HEK293T (cell line): ENCODE measurements at regions not wholly inside any gene's neighbourhood (a gene's known extent, or its start where the extent isn't known, plus 50 kb on each side); places are given as distances from the start of the nearest gene placed in this dataset.

Source experiments
- CTCF ChIA-PET: fragments of 350-600 bp; formaldehyde crosslinking; extraction: SDS; loops from one replicate; lab custom pipeline; 2021; ENCODE audit warnings: antibody characterized with exemption, inconsistent platforms; lab: Yijun Ruan, JAX
- POLR2A ChIA-PET: fragments of 350-600 bp; formaldehyde crosslinking; extraction: SDS; loops from one replicate; lab custom pipeline; 2020; ENCODE audit warnings: antibody characterized with exemption, inconsistent platforms; lab: Yijun Ruan, JAX
- DNase-seq: peaks from one replicate; pipeline ENCODE4 v3.0.0; 2012; ENCODE audit warnings: mixed read lengths; ENCODE audit errors: extremely low spot score
- ARNT ChIP-seq: fragments of 450-650 bp; IDR thresholded peaks from 2 replicates; pipeline ENCODE4 v1.6.1; 2017; ENCODE audit warnings: mild to moderate bottlenecking
- ELF4 ChIP-seq: fragments of 450-650 bp; IDR thresholded peaks from 2 replicates; pipeline ENCODE4 v1.6.1; 2017; ENCODE audit warnings: antibody characterized with exemption
- FOXA1 ChIP-seq: fragments of 450-650 bp; IDR thresholded peaks from 2 replicates; pipeline ENCODE4 v1.6.1; 2016; ENCODE audit warnings: mild to moderate bottlenecking
- FOXK2 ChIP-seq: fragments of 450-650 bp; IDR thresholded peaks from 2 replicates; pipeline ENCODE4 v1.6.1; 2016; ENCODE audit warnings: mild to moderate bottlenecking
- HDGF ChIP-seq: fragments of 450-650 bp; IDR thresholded peaks from 2 replicates; pipeline ENCODE4 v1.6.1; 2017; ENCODE audit warnings: antibody characterized with exemption, borderline replicate concordance
- L3MBTL2 ChIP-seq: fragments of 450-650 bp; conservative IDR thresholded peaks from 2 replicates; pipeline ENCODE4 v1.6.1; 2016; ENCODE audit warnings: mild to moderate bottlenecking
- NFRKB ChIP-seq: fragments of 450-650 bp; IDR thresholded peaks from 2 replicates; pipeline ENCODE4 v1.6.1; 2016; ENCODE audit warnings: mild to moderate bottlenecking, moderate library complexity
- SUZ12 ChIP-seq: fragments of 450-650 bp; IDR thresholded peaks from 2 replicates; pipeline ENCODE4 v1.6.1; 2016; ENCODE audit warnings: mild to moderate bottlenecking
- TARDBP ChIP-seq: fragments of 450-650 bp; IDR thresholded peaks from 2 replicates; pipeline ENCODE4 v1.6.1; 2016
- TF ChIP-seq, protein P1 (sequence below): fragments of 450-650 bp; IDR thresholded peaks from 2 replicates; pipeline ENCODE4 v1.6.1; 2016

DNA sequence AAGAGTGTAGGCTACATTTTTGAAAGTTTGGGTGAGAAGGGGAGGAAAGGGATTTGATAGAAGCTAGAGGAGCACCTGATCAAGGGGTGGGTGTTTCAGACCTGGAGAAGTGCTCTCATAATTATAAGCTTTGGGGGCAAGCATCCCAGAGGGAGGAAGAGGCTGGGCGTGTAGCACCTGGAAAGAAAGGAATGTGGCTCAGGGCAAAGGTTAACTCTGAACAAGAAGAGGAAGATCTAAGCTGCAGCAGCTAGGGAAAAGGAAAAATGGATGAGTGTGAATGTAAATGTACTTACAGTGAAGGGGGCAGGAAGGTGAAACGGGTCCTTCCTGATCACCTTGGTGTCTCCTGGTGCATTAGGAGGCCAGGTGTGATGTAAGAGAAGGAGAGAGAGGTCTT is 49.8 kb upstream of the ANKRD55 start:
- POLR2A ChIA-PET = no interaction called here
- CTCF ChIA-PET = interaction anchor here (0.8 kb wide), 1 partner anchor 346 kb away, joined by 5 read pairs; no protein-coding TSS in a partner anchor
- no peak for DNase-seq
- TF ChIP-seq SUZ12 (no peak), HDGF (no peak), L3MBTL2 (no peak), FOXA1 (no peak), ARNT (no peak), NFRKB (no peak), FOXK2 (no peak), TARDBP (no peak), ELF4 (no peak)
- TF ChIP-seq, protein P1, sequence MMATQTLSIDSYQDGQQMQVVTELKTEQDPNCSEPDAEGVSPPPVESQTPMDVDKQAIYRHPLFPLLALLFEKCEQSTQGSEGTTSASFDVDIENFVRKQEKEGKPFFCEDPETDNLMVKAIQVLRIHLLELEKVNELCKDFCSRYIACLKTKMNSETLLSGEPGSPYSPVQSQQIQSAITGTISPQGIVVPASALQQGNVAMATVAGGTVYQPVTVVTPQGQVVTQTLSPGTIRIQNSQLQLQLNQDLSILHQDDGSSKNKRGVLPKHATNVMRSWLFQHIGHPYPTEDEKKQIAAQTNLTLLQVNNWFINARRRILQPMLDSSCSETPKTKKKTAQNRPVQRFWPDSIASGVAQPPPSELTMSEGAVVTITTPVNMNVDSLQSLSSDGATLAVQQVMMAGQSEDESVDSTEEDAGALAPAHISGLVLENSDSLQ = no peak
